IMR-90 (cell line): ENCODE measurements at regions not wholly inside any gene's neighbourhood (a gene's known extent, or its start where the extent isn't known, plus 50 kb on each side); places are given as distances from the start of the nearest gene placed in this dataset.

Source experiments
- ATAC-seq: fragments of 200-7000 bp; cut with Tn5 transposase; 2 replicates; pipeline ENCODE4 v1.9.1; 2020; ENCODE audit warnings: low read depth, mild to moderate bottlenecking, moderate library complexity
- BruUV-seq: library from RNA; stranded (reverse); fragments of 400-500 nt; replicated peaks from 2 replicates; lab custom pipeline; 2021; lab: Mats Ljungman, UMichigan
- CTCF ChIA-PET: fragments of 300-600 bp; formaldehyde crosslinking; extraction: SDS; loops from one replicate; lab custom pipeline; 2021; ENCODE audit warnings: antibody characterized with exemption; lab: Yijun Ruan, JAX
- POLR2A ChIA-PET: fragments of 300-600 bp; sonication (Branson Sonifier 250); formaldehyde crosslinking; loops from one replicate; lab custom pipeline; 2022; ENCODE audit warnings: antibody characterized with exemption; ENCODE audit not compliant: unreplicated experiment; lab: Charles Lee
- DNase-seq: peaks from one replicate; pipeline ENCODE4 v3.0.0; 2013
- H2AFZ ChIP-seq: replicated peaks from 2 replicates; pipeline ENCODE3; 2013; ENCODE audit warnings: low read length, mild to moderate bottlenecking; ENCODE audit not compliant: poor library complexity
- H2AK5ac ChIP-seq: 2 replicates; pipeline ENCODE4 v1.6.1; 2013; ENCODE audit warnings: low read depth, low read length, inconsistent platforms
- H2AK9ac ChIP-seq: replicated peaks from 2 replicates; pipeline ENCODE3; 2013; ENCODE audit warnings: mild to moderate bottlenecking, low read depth, low read length, moderate library complexity; ENCODE audit not compliant: poor library complexity
- H2BK120ac ChIP-seq: 2 replicates; pipeline ENCODE4 v1.6.1; 2013; ENCODE audit warnings: low read depth, low read length, inconsistent platforms
- H2BK15ac ChIP-seq: 3 replicates; pipeline ENCODE4 v1.6.1; 2013; ENCODE audit warnings: low read depth, low read length, inconsistent platforms
- H2BK20ac ChIP-seq: 2 replicates; pipeline ENCODE4 v1.6.1; 2013; ENCODE audit warnings: low read depth, mild to moderate bottlenecking, inconsistent platforms, low read length, moderate library complexity
- H2BK5ac ChIP-seq: 2 replicates; pipeline ENCODE4 v1.6.1; 2013; ENCODE audit warnings: mild to moderate bottlenecking, low read depth, low read length, inconsistent platforms; ENCODE audit not compliant: poor library complexity, severe bottlenecking
- H3K14ac ChIP-seq: replicated peaks from 2 replicates; pipeline ENCODE4 v1.6.1; 2013; ENCODE audit warnings: low read depth, low read length, inconsistent platforms
- H3K18ac ChIP-seq: 2 replicates; pipeline ENCODE4 v1.6.1; 2013; ENCODE audit warnings: low read depth, low read length, control low read depth
- H3K23ac ChIP-seq: 2 replicates; pipeline ENCODE4 v1.6.1; 2013; ENCODE audit warnings: low read depth, low read length, inconsistent platforms
- H3K27ac ChIP-seq: 2 replicates; pipeline ENCODE4 v1.5.1; 2013; ENCODE audit warnings: mild to moderate bottlenecking, control low read depth, low read length; ENCODE audit not compliant: insufficient read depth
- H3K27me3 ChIP-seq: 2 replicates; pipeline ENCODE4 v1.6.1; 2013; ENCODE audit warnings: low read length; ENCODE audit not compliant: control insufficient read depth, insufficient read depth
- H3K36me3 ChIP-seq: 2 replicates; pipeline ENCODE4 v1.6.1; 2013; ENCODE audit warnings: low read length, mixed read lengths; ENCODE audit not compliant: control insufficient read depth, insufficient read depth
- H3K4ac ChIP-seq: 2 replicates; pipeline ENCODE4 v1.6.1; 2013; ENCODE audit warnings: low read depth, low read length, inconsistent platforms
- H3K4me1 ChIP-seq: 2 replicates; pipeline ENCODE4 v1.6.1; 2013; ENCODE audit warnings: low read length, mixed read lengths; ENCODE audit not compliant: control insufficient read depth, insufficient read depth
- H3K4me2 ChIP-seq: 2 replicates; pipeline ENCODE4 v1.6.1; 2013; ENCODE audit warnings: low read depth, mild to moderate bottlenecking, control low read depth, low read length, moderate library complexity
- H3K4me3 ChIP-seq: 2 replicates; pipeline ENCODE4 v1.5.1; 2013; ENCODE audit warnings: low read depth, mild to moderate bottlenecking, control low read depth, low read length, moderate library complexity; ENCODE audit not compliant: insufficient read depth
- H3K56ac ChIP-seq: 2 replicates; pipeline ENCODE4 v1.6.1; 2013; ENCODE audit warnings: low read length, inconsistent platforms; ENCODE audit not compliant: insufficient read depth; ENCODE audit errors: extremely low read depth
- H3K79me1 ChIP-seq, 2 experiments: 2 replicates each; pipeline ENCODE4 v1.6.1; 2013; ENCODE audit warnings: low read length in 2 of 2, inconsistent platforms in 1 of 2, low read depth in 1 of 2
- H3K9ac ChIP-seq: 2 replicates; pipeline ENCODE4 v1.6.1; 2013; ENCODE audit warnings: low read depth, low read length, control low read depth
- H3K9me1 ChIP-seq: 2 replicates; pipeline ENCODE4 v1.6.1; 2013; ENCODE audit warnings: low read length, inconsistent platforms; ENCODE audit not compliant: insufficient read depth
- H3K9me3 ChIP-seq: 2 replicates; pipeline ENCODE4 v1.6.1; 2013; ENCODE audit warnings: low read length; ENCODE audit not compliant: control insufficient read depth, insufficient read depth
- H4K20me1 ChIP-seq: 2 replicates; pipeline ENCODE4 v1.6.1; 2013; ENCODE audit warnings: low read length, inconsistent platforms; ENCODE audit not compliant: insufficient read depth
- H4K5ac ChIP-seq: 2 replicates; pipeline ENCODE4 v1.6.1; 2013; ENCODE audit warnings: mild to moderate bottlenecking, low read depth, low read length, control low read depth
- H4K8ac ChIP-seq, 2 experiments: 2 replicates each; pipeline ENCODE4 v1.6.1; 2013; ENCODE audit warnings: low read depth in 2 of 2, low read length in 2 of 2, control low read depth in 1 of 2, inconsistent platforms in 1 of 2
- H4K91ac ChIP-seq: 2 replicates; pipeline ENCODE4 v1.6.1; 2013; ENCODE audit warnings: low read depth, low read length, inconsistent platforms; ENCODE audit not compliant: insufficient read depth
- CEBPB ChIP-seq: IDR thresholded peaks from 2 replicates; pipeline ENCODE4 v1.6.1; 2012; ENCODE audit warnings: low read depth, low read length, improper control_type of control experiment
- MAZ ChIP-seq: IDR thresholded peaks from 2 replicates; pipeline ENCODE4 v1.6.1; 2012; ENCODE audit warnings: low read depth, mild to moderate bottlenecking, low read length, improper control_type of control experiment, moderate library complexity, borderline replicate concordance
- MXI1 ChIP-seq: IDR thresholded peaks from 2 replicates; pipeline ENCODE4 v1.6.1; 2012; ENCODE audit warnings: low read depth, mild to moderate bottlenecking, low read length, moderate library complexity, borderline replicate concordance
- POLR2A ChIP-seq: IDR thresholded peaks from 2 replicates; pipeline ENCODE4 v1.6.1; 2012; ENCODE audit warnings: mild to moderate bottlenecking, low read depth, low read length
- RAD21 ChIP-seq: IDR thresholded peaks from 2 replicates; pipeline ENCODE4 v1.6.1; 2012; ENCODE audit warnings: low read length, improper control_type of control experiment
- SMC3 ChIP-seq: fragments of 150-350 bp; IDR thresholded peaks from 2 replicates; pipeline ENCODE4 v1.6.1; 2016; ENCODE audit warnings: low read depth, mild to moderate bottlenecking, antibody characterized with exemption, low read length, moderate library complexity
- USF2 ChIP-seq: fragments of 150-350 bp; IDR thresholded peaks from 2 replicates; pipeline ENCODE4 v1.6.1; 2017; ENCODE audit warnings: mild to moderate bottlenecking, antibody characterized with exemption, low read length, low read depth
- WGBS, 2 experiments: methylation state at CpG; one replicate each; pipeline versions ENCODE4 v1.1.5 to v1.1.7; 2013; ENCODE audit warnings: missing lambda C conversion rate in 2 of 2; ENCODE audit not compliant: insufficient read length in 1 of 2; ENCODE audit errors: extremely low coverage in 2 of 2; 5-methylcytosine and 5-hydroxymethylcytosine counted together
- dilution Hi-C: fragments of 300-500 bp; cut with HindIII; formaldehyde crosslinking; loops from one replicate; pipeline ENCODE4 v1.14.3; 2018; ENCODE audit warnings: low sequenced_read_pairs; ENCODE audit not compliant: unreplicated experiment
- in situ Hi-C: fragments of 300-500 bp; cut with MboI; formaldehyde crosslinking; loops from 3 replicates; pipeline ENCODE4 v1.14.3; 2019; ENCODE audit warnings: low sequenced_read_pairs, inconsistent platforms, mixed read lengths
- intact Hi-C: fragments of 100-400 bp; cut with micrococcal nuclease; formaldehyde crosslinking; loops from 2 replicates; pipeline ENCODE4 v1.10.0; 2022

DNA sequence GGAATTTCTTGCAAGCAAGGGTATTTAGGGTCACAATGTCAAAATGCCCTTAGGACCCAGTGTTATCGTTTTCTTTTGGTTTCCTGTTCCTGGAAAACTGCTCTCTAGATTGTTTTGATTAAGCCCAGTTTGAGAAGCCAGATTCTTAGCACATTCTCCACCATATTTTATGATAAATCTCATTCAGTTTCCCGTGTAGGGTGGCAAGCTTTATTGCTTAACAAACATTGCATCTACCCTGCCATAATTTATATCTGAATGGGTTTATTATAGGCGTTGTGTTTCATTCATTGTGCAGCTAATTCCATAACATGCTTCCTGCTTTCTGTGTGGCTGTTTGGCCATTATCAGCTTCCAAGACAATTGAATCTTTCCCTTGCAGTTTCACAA lies 389.1 kb upstream of the DYNLRB2 start:
- Histone ChIP-seq H3K14ac (no peak overlapping the region), H3K4ac (no peak overlapping the region), H2BK20ac (no peak overlapping the region), H3K4me2 (no peak overlapping the region), H2BK5ac (no peak overlapping the region), H3K23ac (no peak overlapping the region), H2AK9ac (no peak overlapping the region), H3K4me3 (no peak overlapping the region), H3K4me1 (0 out of 2 replicates have a peak, but pooled peaks cover 2% of the 10 kb centered on the region), H3K9me3 (no peaks in the 10 kb centered on the region), H3K56ac (no peak overlapping the region), H3K36me3 (no peaks in the 10 kb centered on the region), H3K27ac (no peak overlapping the region), H2BK120ac (no peak overlapping the region), H3K9ac (no peak overlapping the region), H3K27me3 (no peaks in the 10 kb centered on the region), H2BK15ac (no peak overlapping the region), H2AFZ (no peak overlapping the region), H2AK5ac (no peak overlapping the region), H4K8ac (no peak overlapping the region), H4K91ac (no peak overlapping the region), H4K20me1 (no peaks in the 10 kb centered on the region), H3K9me1 (no peaks in the 10 kb centered on the region; the same call in 1 of the 2 replicates), H4K5ac (no peak overlapping the region), H3K18ac (no peak overlapping the region), H3K79me1 (no peaks in the 10 kb centered on the region)
- dilution Hi-C loops (no loop called here), in situ Hi-C loops (no loop called here), intact Hi-C loops (no loop called here)
- TF ChIP-seq POLR2A (no peak), SMC3 (no peak), USF2 (no peak), CEBPB (no peak), MXI1 (no peak), MAZ (no peak), RAD21 (no peak)
- POLR2A ChIA-PET: no interaction called here
- no CpG with 5 or more reads among the region's 3 CpGs for WGBS, 2 experiments
- no TSS peak for BruUV-seq
- DNase-seq (no peak), ATAC-seq (no peak)
- CTCF ChIA-PET: interaction anchor here (1.3 kb wide), 1 partner anchor 29 kb away, joined by 3 read pairs; no protein-coding TSS in a partner anchor
